HG02678 (cell line): ENCODE measurements at regions not wholly inside any gene's neighbourhood (a gene's known extent, or its start where the extent isn't known, plus 50 kb on each side); places are given as distances from the start of the nearest gene placed in this dataset.

Experiments
- ATAC-seq: cut with Tn5 transposase; IDR thresholded peaks from one replicate; pipeline ENCODE4 v1.9.1; 2021; ENCODE audit warnings: mild to moderate bottlenecking, moderate library complexity; ENCODE audit not compliant: unreplicated experiment

DNA sequence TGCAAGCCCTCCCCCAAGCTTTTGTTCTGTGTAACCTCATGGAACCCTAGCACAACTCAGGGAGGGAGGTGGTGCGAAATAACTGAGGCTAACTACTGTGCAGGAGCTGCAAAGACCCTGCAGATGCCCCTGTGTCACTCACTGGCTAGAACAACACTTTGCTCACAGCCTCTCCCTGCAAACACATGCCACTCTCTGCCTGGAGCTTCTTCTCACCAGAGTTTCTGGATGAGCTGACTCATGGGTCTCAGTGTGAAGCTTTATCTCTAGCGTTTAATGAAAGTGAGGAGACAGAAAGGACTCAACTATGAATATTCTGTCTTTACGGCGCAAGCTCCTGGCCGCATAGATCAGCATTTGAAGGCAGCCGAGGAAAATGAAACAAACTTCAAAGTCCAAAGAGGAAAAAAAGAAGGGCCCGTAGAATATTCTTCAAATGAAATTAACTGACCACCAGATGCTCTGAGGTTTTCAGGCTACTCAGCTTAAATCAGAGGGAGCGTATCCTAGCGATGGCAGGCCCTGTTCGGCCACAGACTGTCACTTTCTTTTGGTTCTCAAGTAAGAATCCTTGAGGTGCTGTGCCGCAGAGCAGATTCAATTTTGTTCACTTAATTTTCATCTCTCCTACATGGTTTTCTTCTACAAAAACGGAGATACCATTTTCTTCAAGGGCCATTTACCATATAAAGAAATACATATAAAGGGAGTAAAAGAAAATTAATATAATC, 77.7 kb upstream of the TAS2R1 start:
- no peak for ATAC-seq

DNA sequence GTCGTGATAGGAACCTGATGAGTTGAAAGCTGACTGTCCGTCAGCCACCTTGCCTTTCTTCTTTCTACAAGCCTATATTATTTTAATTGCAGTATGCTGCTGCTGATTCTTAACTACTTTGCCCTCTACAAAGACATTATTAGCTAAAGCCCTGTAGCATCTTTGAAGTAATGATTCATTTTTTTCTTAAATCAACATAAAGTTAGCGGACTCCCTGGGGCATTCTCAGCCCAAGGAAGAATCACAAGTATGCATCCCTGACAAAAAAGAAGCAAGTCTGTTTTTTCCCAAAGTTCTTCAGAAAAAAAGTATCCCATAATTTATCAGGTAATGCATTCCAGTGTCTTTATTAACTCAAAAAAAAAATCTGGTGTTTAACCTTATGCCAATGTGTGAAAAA, 69.5 kb upstream of the TAS2R1 start:
- no peak for ATAC-seq

DNA sequence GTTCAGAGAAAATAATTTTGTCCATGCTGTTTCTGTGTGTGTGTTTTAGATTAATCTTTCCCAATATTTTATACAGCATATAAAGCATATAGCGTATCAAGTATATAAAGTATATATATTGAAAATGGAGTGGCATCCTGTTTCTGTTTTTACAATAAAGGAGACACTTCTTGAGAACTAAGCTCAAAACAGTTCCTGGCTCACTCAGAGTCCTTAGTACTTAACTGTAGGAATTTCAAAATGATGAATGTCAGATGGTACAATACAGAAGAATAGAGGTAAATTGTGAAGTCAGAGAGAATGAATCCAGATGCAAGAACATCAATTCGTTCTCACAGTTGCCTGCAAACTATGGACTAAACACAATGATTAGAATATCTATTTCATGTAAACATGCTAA, 68.7 kb upstream of the TAS2R1 start:
- ATAC-seq, result no peak

DNA sequence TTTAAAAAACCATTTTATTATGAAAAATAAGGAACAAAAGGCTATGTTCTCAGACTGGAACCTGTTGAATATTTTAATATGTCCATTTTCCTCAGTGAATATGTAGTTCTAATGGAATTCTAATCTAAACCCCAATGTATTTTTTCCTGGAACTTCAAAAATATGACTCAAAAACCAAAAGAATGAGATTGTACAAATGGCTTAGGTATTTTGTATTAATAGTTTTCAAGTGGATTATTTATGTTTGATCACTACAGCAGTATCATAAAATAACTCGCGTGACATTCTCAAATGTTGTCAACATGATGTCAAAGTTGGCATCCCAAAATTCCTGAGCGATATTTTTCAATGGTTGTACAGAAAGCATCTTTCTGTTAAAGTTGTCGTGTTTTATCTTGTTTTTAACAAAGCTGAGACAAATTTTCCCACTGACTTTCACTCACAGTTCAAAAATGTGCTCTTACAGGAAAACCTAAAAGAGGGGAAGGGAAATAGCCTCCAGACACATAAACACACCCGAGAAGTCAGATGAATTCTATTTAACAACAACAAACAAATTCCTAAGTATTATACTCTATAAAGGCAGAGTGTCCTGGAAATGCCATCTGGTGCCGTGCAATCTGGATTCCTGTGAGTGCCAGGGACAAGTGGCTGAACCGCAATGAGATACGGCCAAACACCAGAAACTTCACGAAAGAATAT, 68.1 kb upstream of the TAS2R1 start:
- ATAC-seq, result no peak

DNA sequence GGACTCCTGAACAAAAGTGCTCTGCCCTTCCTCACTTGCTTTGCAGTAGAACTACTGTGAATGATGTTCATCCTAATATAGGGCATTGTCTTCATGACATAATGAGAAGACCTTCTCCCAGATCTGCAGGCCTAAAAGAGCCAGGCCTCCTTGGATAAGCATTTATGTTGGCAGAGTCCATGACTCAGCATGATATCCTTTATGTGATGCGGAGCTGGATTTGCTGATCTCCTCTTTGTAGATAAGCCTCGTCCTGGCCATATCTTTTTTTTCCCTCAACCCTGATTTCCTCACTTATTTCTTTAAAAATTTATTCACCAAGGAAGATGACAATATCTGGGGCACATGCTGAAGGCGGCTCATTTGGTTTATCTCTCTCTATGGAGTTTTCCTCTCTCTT, 62.4 kb upstream of the TAS2R1 start:
- ATAC-seq, result no peak

DNA sequence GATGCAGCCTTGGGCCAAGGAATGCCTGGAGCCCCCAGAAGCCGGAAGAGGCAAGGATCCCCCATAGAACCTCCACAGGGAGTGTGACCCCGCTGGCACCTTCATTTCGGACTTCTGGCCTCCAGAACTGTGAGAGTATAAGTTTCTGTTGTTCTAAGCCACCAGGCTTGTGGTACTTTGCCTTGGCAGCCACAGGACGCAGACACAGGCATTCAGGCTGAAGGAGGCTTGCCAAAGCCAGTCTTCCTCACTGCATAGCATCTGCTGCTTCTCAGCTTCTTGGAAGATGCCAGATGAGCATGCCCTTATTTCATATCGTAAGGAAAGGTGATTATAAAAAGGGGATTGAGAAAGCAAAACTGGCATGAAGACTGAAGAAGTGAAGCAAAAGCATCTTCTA, 61.1 kb upstream of the TAS2R1 start:
- no peak for ATAC-seq

DNA sequence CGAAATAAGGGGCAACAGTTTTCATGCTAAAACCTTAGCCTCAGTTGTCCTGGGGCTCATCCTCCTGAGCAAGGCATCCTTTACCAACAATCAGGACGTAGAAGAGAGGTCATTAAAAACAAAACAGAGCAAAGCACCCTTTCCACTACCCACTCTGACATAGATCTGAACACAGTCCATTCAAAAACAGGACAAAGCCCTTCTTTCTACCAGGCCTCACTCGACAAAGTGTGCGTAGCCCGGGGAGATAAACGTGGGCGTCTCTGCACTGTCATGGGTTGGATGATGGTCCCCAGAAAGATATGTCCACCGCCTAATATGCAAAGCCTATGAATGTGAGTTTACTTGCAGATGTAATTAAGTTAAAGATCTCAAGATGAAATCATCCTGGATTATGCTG, 60.6 kb upstream of the TAS2R1 start:
- no peak for ATAC-seq

DNA sequence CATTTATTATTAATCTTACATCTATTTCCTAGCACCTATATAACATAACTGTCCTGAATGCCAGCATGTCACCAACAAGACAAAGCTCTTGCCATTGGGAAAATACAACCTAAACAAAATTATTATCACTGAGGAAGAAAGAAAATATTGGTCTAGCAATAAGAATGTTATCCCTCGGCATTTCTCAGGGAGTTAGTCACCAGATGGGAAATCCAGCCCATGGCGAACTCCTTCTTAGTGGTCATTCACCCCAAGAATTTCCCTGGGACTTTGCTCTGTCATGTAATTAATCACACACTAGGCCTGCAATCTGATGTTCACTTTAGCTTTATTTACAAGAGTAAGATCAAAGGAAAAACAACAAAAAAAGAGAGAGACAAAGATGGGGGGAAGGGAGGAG, 56.1 kb upstream of the TAS2R1 start:
- no peak for ATAC-seq

DNA sequence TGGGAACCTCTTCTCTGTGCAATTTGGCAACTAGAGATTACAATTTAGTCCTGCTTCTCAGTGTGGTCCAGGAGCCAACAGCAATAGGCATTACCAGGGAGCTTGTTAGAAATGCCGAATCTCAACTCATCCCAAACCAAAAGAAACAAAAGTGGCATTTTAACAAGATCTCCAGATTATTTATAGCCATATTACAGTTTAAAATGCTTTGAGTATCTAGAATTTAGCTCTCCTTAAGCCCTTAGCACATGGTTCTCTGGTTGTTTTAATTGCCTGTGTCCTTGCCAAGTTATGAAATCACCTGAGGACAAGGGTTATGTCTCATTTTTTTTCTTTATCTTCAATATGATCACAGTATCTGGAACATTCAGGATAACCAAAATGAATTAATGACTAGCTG, 51.6 kb upstream of the TAS2R1 start:
- ATAC-seq, result no peak
